Peyer's patch (tissue), 4 donors: ENCODE measurements at regions not wholly inside any gene's neighbourhood (a gene's known extent, or its start where the extent isn't known, plus 50 kb on each side); places are given as distances from the start of the nearest gene placed in this dataset.

Experiments used
- POLR2A ChIP-seq, 2 donors: fragments of 450-650 bp; IDR thresholded peaks; one replicate each; pipeline ENCODE4 v1.5.1; 2017; ENCODE audit warnings: antibody characterized with exemption in 2 of 2, mild to moderate bottlenecking in 2 of 2, moderate library complexity in 2 of 2
- TF ChIP-seq, protein P1 (sequence below), 6 experiments: fragments of 450-650 bp in 4 of 6; fragments of 200-600 bp in 2 of 6; sonication (generic) in 1 of 6; IDR thresholded peaks; one replicate each; pipeline ENCODE4 v1.5.1; 2017 to 2019; ENCODE audit warnings: antibody characterized with exemption in 6 of 6, mild to moderate bottlenecking in 3 of 6, moderate library complexity in 1 of 6

DNA sequence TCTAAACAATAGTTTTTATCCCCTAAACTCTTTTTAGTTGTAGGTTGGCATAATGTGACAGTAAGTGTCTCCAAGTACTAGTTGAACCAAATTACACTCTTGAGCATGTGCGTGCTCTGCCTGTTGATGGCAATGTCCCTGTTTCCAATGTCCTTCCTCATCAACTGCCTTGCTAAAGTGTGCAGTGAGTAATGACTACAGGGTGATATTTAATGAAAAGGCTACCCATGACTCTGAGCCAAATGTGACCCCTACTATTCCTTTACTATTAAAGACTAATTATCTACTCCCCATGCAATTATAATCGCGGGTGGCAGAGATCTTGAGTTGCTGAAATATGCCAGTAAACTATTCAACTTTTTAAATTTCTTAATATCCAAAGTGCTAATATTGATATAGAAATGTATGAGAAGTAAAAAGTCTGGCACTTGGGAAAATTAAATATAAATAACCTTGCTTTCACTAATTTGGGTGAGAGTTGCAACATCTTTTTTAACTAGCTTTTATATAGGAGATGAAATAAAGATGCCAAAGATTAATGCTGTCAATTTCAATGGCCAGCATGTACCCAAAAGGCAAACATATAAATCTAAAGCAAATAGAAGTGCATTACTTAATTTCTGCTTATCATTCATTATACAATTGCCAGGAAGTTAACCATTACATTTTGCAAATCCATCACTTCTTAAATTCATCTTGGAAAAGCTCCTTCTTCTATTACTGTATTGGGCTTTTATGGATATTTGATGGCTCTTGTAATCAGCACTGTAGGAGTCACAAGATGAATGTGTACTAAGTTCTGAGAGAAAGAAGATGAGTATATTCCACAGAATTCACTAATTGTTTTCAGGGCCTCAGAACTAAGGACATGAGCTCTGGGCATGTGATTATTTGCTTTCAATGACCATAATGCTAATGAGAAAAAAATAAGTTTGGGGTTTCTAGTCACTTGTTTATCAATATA, 518.2 kb upstream of the NAALADL2 start:
- TF ChIP-seq, protein P1, sequence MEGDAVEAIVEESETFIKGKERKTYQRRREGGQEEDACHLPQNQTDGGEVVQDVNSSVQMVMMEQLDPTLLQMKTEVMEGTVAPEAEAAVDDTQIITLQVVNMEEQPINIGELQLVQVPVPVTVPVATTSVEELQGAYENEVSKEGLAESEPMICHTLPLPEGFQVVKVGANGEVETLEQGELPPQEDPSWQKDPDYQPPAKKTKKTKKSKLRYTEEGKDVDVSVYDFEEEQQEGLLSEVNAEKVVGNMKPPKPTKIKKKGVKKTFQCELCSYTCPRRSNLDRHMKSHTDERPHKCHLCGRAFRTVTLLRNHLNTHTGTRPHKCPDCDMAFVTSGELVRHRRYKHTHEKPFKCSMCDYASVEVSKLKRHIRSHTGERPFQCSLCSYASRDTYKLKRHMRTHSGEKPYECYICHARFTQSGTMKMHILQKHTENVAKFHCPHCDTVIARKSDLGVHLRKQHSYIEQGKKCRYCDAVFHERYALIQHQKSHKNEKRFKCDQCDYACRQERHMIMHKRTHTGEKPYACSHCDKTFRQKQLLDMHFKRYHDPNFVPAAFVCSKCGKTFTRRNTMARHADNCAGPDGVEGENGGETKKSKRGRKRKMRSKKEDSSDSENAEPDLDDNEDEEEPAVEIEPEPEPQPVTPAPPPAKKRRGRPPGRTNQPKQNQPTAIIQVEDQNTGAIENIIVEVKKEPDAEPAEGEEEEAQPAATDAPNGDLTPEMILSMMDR (IDR thresholded peaks at IDR 0.05): no peak
- TF ChIP-seq POLR2A (IDR thresholded peaks at IDR 0.05): no peak
